GM10266 (cell line): ENCODE measurements at regions not wholly inside any gene's neighbourhood (a gene's known extent, or its start where the extent isn't known, plus 50 kb on each side); places are given as distances from the start of the nearest gene placed in this dataset.

Source experiments
- DNase-seq: peaks from one replicate; pipeline ENCODE4 v3.0.0; 2012; ENCODE audit errors: extremely low spot score
- CTCF ChIP-seq: IDR thresholded peaks from 2 replicates; pipeline ENCODE4 v1.5.1; 2012; ENCODE audit warnings: mild to moderate bottlenecking, low read depth; ENCODE audit not compliant: control insufficient read depth, insufficient read depth; ENCODE audit errors: missing control alignments

GRCh38 chr10:45220931-45221330 lies 94.5 kb downstream of the OR13A1 start:
- DNase-seq, result no peak
- no peak for TF ChIP-seq CTCF

GRCh38 chr10:45224219-45224841 lies 91.1 kb downstream of the OR13A1 start:
- no peak for DNase-seq

GRCh38 chr10:45227042-45227441 lies 88.4 kb downstream of the OR13A1 start:
- no peak for TF ChIP-seq CTCF
- DNase-seq, result no peak

More at GRCh38 chr10:45224219-45224841, 91.1 kb downstream of the OR13A1 start:
- no peak for TF ChIP-seq CTCF

- TF ChIP-seq CTCF, result no peak
- no peak for DNase-seq
These were observed 88.0 kb downstream of the OR13A1 start for GRCh38 chr10:45227456-45227855.

GRCh38 chr10:45229823-45230222 lies 85.6 kb downstream of the OR13A1 start:
- DNase-seq, result no peak
- TF ChIP-seq CTCF, result no peak

GRCh38 chr10:45235260-45235769 lies 80.1 kb downstream of the OR13A1 start:
- peak; percentile 47 for DNase-seq
- TF ChIP-seq CTCF, result peak; percentile 72

- no peak for DNase-seq
- no peak for TF ChIP-seq CTCF
These were observed 79.6 kb downstream of the OR13A1 start for GRCh38 chr10:45235798-45236220.
